Superior temporal gyrus (tissue), 1 donor: ENCODE measurements at regions not wholly inside any gene's neighbourhood (a gene's known extent, or its start where the extent isn't known, plus 50 kb on each side); places are given as distances from the start of the nearest gene placed in this dataset.

Experiments
- DNase-seq: peaks from one replicate; pipeline ENCODE4 v3.0.0-alpha.2; 2016; ENCODE audit errors: extremely low spot score

- DNase-seq = no peak
Measured at GRCh38 chr18:57202881-57203280, 56.0 kb downstream of the BOD1L2 start.

- peak; percentile 63 for DNase-seq
Measured at GRCh38 chr18:57205641-57206040, 58.8 kb downstream of the BOD1L2 start.

GRCh38 chr18:57207124-57207916 is 60.4 kb downstream of the BOD1L2 start:
- no peak for DNase-seq

GRCh38 chr18:57208047-57208446 is 61.2 kb downstream of the BOD1L2 start:
- no peak for DNase-seq

- peak; percentile 7 for DNase-seq
Measured at GRCh38 chr18:57209713-57210106, 62.8 kb downstream of the BOD1L2 start.

GRCh38 chr18:57210107-57210715 is 63.3 kb downstream of the BOD1L2 start:
- peak; percentile 57 for DNase-seq

- no peak for DNase-seq
Measured at GRCh38 chr18:57210716-57211411, 64.0 kb downstream of the BOD1L2 start.

- DNase-seq = peak; percentile 6
Measured at GRCh38 chr18:57211412-57211750, 64.5 kb downstream of the BOD1L2 start.

- peak; percentile 27 for DNase-seq
Measured at GRCh38 chr18:57211776-57212175, 64.9 kb downstream of the BOD1L2 start.

GRCh38 chr18:57212678-57213077 is 65.8 kb downstream of the BOD1L2 start:
- no peak for DNase-seq

- peak; percentile 7 for DNase-seq
Measured at GRCh38 chr18:57214976-57215375, 68.1 kb downstream of the BOD1L2 start.

- no peak for DNase-seq
Measured at GRCh38 chr18:57218281-57218680, 71.4 kb downstream of the BOD1L2 start.

- DNase-seq = no peak
Measured at GRCh38 chr18:57219964-57220363, 73.1 kb downstream of the BOD1L2 start.

GRCh38 chr18:57220480-57220879 is 73.6 kb downstream of the BOD1L2 start:
- DNase-seq = no peak

- DNase-seq = no peak
Measured at GRCh38 chr18:57220930-57221483, 74.1 kb downstream of the BOD1L2 start.

- no peak for DNase-seq
Measured at GRCh38 chr18:57223144-57223870, 76.4 kb downstream of the BOD1L2 start.

GRCh38 chr18:57230861-57231585 is 84.1 kb downstream of the BOD1L2 start:
- DNase-seq = no peak

- DNase-seq = no peak
Measured at GRCh38 chr18:57231864-57232263, 85.0 kb downstream of the BOD1L2 start.

GRCh38 chr18:57234346-57234745 is 87.5 kb downstream of the BOD1L2 start:
- no peak for DNase-seq

- no peak for DNase-seq
Measured at GRCh38 chr18:57241869-57242268, 95.0 kb downstream of the BOD1L2 start.

GRCh38 chr18:57242285-57242684 is 95.4 kb downstream of the BOD1L2 start:
- no peak for DNase-seq
